ENCODE measurements at regions not wholly inside any gene's neighbourhood (a gene's known extent, or its start where the extent isn't known, plus 50 kb on each side); places are given as distances from the start of the nearest gene placed in this dataset.

DNA sequence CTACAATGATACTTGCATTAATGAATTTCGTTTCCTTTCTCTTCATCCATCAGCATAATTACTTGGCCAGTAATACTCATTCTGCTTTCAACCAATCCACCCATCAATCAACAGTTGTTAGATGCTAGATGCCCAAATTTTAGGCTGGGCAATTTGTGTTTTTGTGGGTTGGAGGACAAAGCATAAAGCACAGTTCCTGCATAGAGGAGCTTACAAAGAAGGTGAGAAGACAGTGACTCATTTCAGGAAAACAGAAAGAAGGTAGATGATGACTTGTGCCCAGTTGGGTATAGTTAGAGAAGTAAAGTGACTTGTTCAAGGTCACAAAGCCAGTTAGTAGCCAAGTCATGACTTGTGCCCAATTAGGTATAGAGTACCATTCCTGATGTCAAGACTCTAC is 1186.8 kb upstream of the CELF4 start (continued):
- TF ChIP-seq IKZF2 (IDR thresholded peaks at IDR 0.05) (peak in 1 of 2 experiments; percentile 25; a peak in 2 of 4 replicates), ZNF207 (IDR thresholded peaks at IDR 0.05; ENCODE audit: borderline replicate concordance) (no peak), SMAD1 (IDR thresholded peaks at IDR 0.05; ENCODE audit: low read depth, partially characterized antibody) (no peak), CBFB (IDR thresholded peaks at IDR 0.05; ENCODE audit: low read depth) (no peak), KDM1A (IDR thresholded peaks at IDR 0.05; ENCODE audit: borderline replicate concordance) (no peak), ZBTB33 (IDR thresholded peaks at IDR 0.05) (no peak), POLR2A (IDR thresholded peaks at IDR 0.05; ENCODE audit: low read depth, low read length) (no peak), SRF (IDR thresholded peaks at IDR 0.05; ENCODE audit: low read depth in 2 of 2, low read length in 2 of 2) (no peak), GATAD2B (conservative IDR thresholded peaks at IDR 0.05; ENCODE audit: low read depth) (no peak), POU2F2 (IDR thresholded peaks at IDR 0.05; ENCODE audit: borderline replicate concordance, low read depth, low read length) (no peak), TCF7 (IDR thresholded peaks at IDR 0.05; ENCODE audit: borderline replicate concordance) (no peak), SIX5 (IDR thresholded peaks at IDR 0.05; ENCODE audit: low read depth, low read length, severe bottlenecking) (no peak), JUNB (IDR thresholded peaks at IDR 0.05) (peak; percentile 82), SPI1 (IDR thresholded peaks at IDR 0.05; ENCODE audit: borderline replicate concordance, insufficient read depth, low read depth, low read length) (no peak), RFX5 (IDR thresholded peaks at IDR 0.05; ENCODE audit: low read depth, low read length) (no peak), NR2F1 (conservative IDR thresholded peaks at IDR 0.05) (no peak), MEF2B (IDR thresholded peaks at IDR 0.05; ENCODE audit: partially characterized antibody, poor library complexity, severe bottlenecking) (peak; percentile 39), SMC3 (IDR thresholded peaks at IDR 0.05; ENCODE audit: borderline replicate concordance, low read length) (no peak), RUNX3 (IDR thresholded peaks at IDR 0.05; ENCODE audit: low read length) (peak; percentile 47; the same call in 1 of the 2 replicates), IRF4 (IDR thresholded peaks at IDR 0.05; ENCODE audit: low read depth, low read length) (peak; percentile 77; the same call in 1 of the 2 replicates), CREM (IDR thresholded peaks at IDR 0.05; ENCODE audit: low read depth) (no peak)
- TF ChIP-seq, protein P1, sequence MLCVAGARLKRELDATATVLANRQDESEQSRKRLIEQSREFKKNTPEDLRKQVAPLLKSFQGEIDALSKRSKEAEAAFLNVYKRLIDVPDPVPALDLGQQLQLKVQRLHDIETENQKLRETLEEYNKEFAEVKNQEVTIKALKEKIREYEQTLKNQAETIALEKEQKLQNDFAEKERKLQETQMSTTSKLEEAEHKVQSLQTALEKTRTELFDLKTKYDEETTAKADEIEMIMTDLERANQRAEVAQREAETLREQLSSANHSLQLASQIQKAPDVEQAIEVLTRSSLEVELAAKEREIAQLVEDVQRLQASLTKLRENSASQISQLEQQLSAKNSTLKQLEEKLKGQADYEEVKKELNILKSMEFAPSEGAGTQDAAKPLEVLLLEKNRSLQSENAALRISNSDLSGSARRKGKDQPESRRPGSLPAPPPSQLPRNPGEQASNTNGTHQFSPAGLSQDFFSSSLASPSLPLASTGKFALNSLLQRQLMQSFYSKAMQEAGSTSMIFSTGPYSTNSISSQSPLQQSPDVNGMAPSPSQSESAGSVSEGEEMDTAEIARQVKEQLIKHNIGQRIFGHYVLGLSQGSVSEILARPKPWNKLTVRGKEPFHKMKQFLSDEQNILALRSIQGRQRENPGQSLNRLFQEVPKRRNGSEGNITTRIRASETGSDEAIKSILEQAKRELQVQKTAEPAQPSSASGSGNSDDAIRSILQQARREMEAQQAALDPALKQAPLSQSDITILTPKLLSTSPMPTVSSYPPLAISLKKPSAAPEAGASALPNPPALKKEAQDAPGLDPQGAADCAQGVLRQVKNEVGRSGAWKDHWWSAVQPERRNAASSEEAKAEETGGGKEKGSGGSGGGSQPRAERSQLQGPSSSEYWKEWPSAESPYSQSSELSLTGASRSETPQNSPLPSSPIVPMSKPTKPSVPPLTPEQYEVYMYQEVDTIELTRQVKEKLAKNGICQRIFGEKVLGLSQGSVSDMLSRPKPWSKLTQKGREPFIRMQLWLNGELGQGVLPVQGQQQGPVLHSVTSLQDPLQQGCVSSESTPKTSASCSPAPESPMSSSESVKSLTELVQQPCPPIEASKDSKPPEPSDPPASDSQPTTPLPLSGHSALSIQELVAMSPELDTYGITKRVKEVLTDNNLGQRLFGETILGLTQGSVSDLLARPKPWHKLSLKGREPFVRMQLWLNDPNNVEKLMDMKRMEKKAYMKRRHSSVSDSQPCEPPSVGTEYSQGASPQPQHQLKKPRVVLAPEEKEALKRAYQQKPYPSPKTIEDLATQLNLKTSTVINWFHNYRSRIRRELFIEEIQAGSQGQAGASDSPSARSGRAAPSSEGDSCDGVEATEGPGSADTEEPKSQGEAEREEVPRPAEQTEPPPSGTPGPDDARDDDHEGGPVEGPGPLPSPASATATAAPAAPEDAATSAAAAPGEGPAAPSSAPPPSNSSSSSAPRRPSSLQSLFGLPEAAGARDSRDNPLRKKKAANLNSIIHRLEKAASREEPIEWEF (IDR thresholded peaks at IDR 0.05; ENCODE audit: insufficient replicate concordance, low read depth, low read length), result no peak
- TF ChIP-seq, protein P2, sequence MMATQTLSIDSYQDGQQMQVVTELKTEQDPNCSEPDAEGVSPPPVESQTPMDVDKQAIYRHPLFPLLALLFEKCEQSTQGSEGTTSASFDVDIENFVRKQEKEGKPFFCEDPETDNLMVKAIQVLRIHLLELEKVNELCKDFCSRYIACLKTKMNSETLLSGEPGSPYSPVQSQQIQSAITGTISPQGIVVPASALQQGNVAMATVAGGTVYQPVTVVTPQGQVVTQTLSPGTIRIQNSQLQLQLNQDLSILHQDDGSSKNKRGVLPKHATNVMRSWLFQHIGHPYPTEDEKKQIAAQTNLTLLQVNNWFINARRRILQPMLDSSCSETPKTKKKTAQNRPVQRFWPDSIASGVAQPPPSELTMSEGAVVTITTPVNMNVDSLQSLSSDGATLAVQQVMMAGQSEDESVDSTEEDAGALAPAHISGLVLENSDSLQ (IDR thresholded peaks at IDR 0.05), result peak; percentile 77

Measured in GM12878 (cell line).